ENCODE measurements at regions not wholly inside any gene's neighbourhood (a gene's known extent, or its start where the extent isn't known, plus 50 kb on each side); places are given as distances from the start of the nearest gene placed in this dataset.

DNA sequence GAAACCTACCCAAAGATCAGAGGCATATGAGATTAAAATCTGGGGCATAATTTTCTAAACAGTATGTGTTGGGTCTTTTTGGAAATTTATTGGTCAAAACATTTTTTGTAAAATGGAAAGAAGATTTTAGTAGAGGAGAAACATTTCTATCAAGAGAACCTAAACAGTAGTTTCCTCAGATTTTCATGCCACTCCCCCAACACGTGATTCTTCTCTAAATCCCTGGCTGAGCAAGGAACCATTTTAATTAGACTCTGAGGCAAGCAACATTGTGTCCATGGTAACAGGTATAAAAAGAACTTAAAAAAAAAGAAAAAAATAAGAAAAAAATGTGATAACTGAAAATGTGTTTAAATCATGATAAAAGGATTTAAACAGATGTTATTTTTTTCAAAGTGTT lies 1105.2 kb upstream of the ZEB2 start:
- H3K27me3 ChIP-seq = no peaks in the 10 kb centered on the region
- TF ChIP-seq POLR2A (IDR thresholded peaks at IDR 0.05) (no peak), CTCF (IDR thresholded peaks at IDR 0.05) (no peak)
- H3K27ac ChIP-seq = no peak overlapping the region
- H3K4me1 ChIP-seq = no peaks in the 10 kb centered on the region
- H3K9me3 ChIP-seq = no peaks in the 10 kb centered on the region
- intact Hi-C loops (cut with DNase I; ENCODE audit: low total_unique reads) = no loop called here
- no peak overlapping the region for H3K4me3 ChIP-seq
- DNase-seq = no peak
- no peaks in the 10 kb centered on the region for H3K36me3 ChIP-seq

GRCh38 chr2:145623136-145623535 lies 1103.2 kb upstream of the ZEB2 start:
- Histone ChIP-seq H3K27me3 (no peaks in the 10 kb centered on the region), H3K4me1 (no peaks in the 10 kb centered on the region), H3K36me3 (no peaks in the 10 kb centered on the region), H3K4me3 (no peak overlapping the region), H3K9me3 (no peaks in the 10 kb centered on the region), H3K27ac (no peak overlapping the region)
- intact Hi-C loops (cut with DNase I; ENCODE audit: low total_unique reads) = no loop called here
- no peak for TF ChIP-seq CTCF (IDR thresholded peaks at IDR 0.05)
- TF ChIP-seq POLR2A (IDR thresholded peaks at IDR 0.05) = no peak
- no peak for DNase-seq

- no peaks in the 10 kb centered on the region for H3K27me3 ChIP-seq
- intact Hi-C loops (cut with DNase I; ENCODE audit: low total_unique reads) = no loop called here
- no peaks in the 10 kb centered on the region for H3K36me3 ChIP-seq
- no peak overlapping the region for H3K4me3 ChIP-seq
- H3K27ac ChIP-seq = no peak overlapping the region
- no peak for TF ChIP-seq CTCF (IDR thresholded peaks at IDR 0.05)
- TF ChIP-seq POLR2A (IDR thresholded peaks at IDR 0.05) = no peak
- no peaks in the 10 kb centered on the region for H3K4me1 ChIP-seq
- DNase-seq = no peak
- no peaks in the 10 kb centered on the region for H3K9me3 ChIP-seq
Measured at GRCh38 chr2:145622285-145622684, 1102.4 kb upstream of the ZEB2 start.

DNA sequence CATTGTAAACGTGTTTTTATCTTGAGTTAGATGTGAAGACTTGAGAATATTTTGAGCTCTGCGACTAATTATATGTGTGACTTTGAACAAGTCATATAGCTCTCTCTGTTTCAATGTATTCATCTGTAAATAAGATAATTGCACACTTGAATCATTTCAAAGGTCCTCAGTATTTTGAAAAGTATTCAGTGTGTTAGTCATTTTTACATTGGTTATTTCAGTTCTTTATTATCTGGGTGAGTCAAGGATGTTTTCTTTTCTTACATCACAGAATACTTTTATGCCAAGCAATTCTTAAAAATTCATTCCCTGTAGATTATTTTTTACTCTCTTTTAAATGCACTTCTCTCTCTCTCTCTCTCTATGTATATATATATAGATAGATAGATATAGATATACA lies 1098.0 kb upstream of the ZEB2 start:
- no peak for DNase-seq
- H3K36me3 ChIP-seq = no peaks in the 10 kb centered on the region
- no peak overlapping the region for H3K27ac ChIP-seq
- H3K9me3 ChIP-seq = no peaks in the 10 kb centered on the region
- no peaks in the 10 kb centered on the region for H3K27me3 ChIP-seq
- intact Hi-C loops (cut with DNase I; ENCODE audit: low total_unique reads) = no loop called here
- TF ChIP-seq CTCF (IDR thresholded peaks at IDR 0.05) = no peak
- TF ChIP-seq POLR2A (IDR thresholded peaks at IDR 0.05) = no peak
- H3K4me1 ChIP-seq = no peaks in the 10 kb centered on the region
- no peak overlapping the region for H3K4me3 ChIP-seq

DNA sequence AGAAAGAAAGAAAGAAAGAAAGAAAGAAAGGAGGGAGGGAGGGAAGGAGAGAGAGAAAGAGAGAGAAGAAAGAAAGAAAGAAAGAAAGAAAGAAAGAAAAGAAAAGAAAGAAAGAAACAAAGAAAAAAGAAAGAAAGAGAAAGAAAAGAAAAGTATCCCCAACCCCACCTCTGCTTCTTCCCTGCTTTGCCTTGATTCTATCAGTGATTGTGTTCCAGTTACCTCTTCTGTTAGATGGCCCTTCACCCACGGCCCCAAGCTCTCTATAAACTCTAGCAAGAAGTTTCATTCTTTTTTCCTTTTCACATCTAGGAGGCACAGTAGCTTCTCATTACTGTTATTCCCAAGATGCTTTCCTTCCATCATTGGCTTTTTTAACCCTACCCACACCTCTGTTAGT lies 1097.5 kb upstream of the ZEB2 start:
- TF ChIP-seq POLR2A (IDR thresholded peaks at IDR 0.05) = no peak
- TF ChIP-seq CTCF (IDR thresholded peaks at IDR 0.05) = no peak
- Histone ChIP-seq H3K27ac (no peak overlapping the region), H3K36me3 (no peaks in the 10 kb centered on the region), H3K4me3 (no peak overlapping the region), H3K27me3 (no peaks in the 10 kb centered on the region), H3K4me1 (no peaks in the 10 kb centered on the region), H3K9me3 (no peaks in the 10 kb centered on the region)
- no peak for DNase-seq
- intact Hi-C loops (cut with DNase I; ENCODE audit: low total_unique reads) = no loop called here

Measured in uterus (tissue), 3 donors.